HS-27A (cell line): ENCODE measurements at regions not wholly inside any gene's neighbourhood (a gene's known extent, or its start where the extent isn't known, plus 50 kb on each side); places are given as distances from the start of the nearest gene placed in this dataset.
"Not testable (repeated sequence)": the region's sequence is repeated elsewhere in the genome, so short reads cannot be mapped to it uniquely, and the experiment has no call there.

Experiments
- DNase-seq: peaks from one replicate; pipeline ENCODE4 v3.0.0-alpha.2; 2012; ENCODE audit warnings: low read depth, missing footprints

DNA sequence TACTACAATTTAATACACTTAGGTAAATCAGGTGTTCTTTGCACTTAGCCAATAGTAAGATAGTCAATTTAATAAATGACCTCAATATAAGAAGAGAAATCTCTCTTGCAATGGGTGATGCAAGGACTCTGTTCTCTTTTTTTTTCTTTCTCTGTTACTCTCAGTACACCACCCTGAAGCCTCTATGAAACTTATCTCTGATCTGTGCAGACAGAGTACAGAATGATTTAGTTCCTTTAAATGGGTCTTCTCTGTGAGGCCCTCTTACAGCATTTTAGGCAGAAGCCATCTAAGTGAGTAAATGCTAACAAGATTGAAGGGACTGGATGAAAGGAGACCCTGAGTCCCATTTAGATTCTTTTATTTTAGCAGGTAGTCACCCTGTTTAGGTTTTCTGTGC lies 312.8 kb downstream of the RFPL4B start:
- DNase-seq = no peak

- no peak for DNase-seq
These were observed 313.5 kb downstream of the RFPL4B start for GRCh38 chr6:112660626-112661025.

DNA sequence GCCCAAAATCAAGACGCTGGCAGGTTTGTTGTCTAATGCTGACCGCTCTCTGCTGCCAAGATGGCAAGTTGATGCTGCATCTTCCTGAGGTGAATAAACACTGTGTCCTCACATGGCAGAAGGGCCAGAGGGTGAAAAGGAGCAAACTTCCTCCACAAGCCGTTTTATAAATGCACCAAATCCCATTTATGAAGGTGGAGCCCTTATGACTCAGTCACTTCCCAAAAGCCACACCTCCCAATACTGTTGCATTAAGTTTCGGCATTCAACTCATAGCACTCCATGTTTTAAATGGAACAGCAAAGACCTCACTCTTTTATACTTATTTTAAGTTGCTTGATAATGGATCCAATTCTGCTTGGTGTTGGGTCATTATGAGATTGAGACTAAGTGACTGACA lies 316.6 kb downstream of the RFPL4B start:
- DNase-seq = no peak

DNA sequence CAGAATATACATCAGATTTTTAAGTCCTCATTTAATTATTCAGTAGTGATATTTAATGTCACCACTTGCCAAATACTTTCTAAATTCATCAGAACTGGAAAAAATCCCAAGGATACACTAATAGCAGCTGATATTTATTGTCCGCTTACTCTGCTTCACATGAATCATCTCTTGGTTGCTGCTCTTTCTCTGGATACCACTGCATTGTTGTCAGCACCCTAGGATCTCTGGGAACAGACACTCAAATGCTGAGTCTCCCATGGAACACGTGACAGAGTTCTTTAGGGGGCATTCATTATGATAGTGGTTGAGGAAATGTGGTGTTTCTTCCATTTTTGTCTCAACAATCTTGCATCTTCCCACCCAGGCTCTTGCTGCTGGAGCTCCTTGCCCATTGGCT lies 318.0 kb downstream of the RFPL4B start:
- no peak for DNase-seq

GRCh38 chr6:112665815-112666214 lies 318.7 kb downstream of the RFPL4B start:
- no peak for DNase-seq

- DNase-seq = no peak
These were observed 320.3 kb downstream of the RFPL4B start for GRCh38 chr6:112667427-112667826.

- DNase-seq = no peak
These were observed 333.0 kb downstream of the RFPL4B start for GRCh38 chr6:112680091-112680490.

GRCh38 chr6:112682071-112682470 lies 334.9 kb downstream of the RFPL4B start:
- no peak for DNase-seq

- no peak for DNase-seq
These were observed 336.0 kb downstream of the RFPL4B start for GRCh38 chr6:112683106-112683505.

GRCh38 chr6:112683926-112684325 lies 336.8 kb downstream of the RFPL4B start:
- peak; percentile 47 for DNase-seq

DNA sequence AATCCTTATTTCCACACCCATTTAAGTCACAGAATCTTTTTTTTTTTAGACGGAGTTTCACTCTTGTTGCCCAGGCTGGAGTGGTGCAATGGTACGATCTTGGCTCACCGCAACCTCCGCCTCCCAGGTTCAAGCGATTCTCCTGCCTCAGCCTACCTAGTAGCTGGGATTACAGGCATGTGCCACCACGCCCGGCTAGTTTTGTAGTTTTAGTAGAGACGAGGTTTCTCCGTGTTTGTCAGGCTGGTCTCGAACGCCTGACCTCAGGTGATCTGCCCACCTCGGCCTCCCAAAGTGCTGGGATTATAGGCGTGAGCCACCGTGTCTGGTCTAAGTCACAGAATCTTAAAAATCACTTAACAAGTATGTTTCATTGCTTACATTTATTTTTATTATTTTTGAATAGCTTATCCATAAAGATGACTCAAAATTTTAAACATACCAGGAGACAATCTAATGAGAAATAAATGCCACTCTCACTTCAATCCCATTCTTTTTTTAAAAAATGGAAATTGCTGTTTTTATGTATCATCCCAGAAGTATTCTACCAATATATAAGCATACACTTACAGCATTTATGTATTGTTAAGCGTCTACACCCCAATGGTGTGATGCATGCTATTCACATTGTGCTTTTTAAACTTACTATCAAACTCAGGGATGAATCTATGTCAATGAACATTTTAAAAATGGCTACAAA lies 338.5 kb downstream of the RFPL4B start:
- peak; percentile 46 for DNase-seq

DNA sequence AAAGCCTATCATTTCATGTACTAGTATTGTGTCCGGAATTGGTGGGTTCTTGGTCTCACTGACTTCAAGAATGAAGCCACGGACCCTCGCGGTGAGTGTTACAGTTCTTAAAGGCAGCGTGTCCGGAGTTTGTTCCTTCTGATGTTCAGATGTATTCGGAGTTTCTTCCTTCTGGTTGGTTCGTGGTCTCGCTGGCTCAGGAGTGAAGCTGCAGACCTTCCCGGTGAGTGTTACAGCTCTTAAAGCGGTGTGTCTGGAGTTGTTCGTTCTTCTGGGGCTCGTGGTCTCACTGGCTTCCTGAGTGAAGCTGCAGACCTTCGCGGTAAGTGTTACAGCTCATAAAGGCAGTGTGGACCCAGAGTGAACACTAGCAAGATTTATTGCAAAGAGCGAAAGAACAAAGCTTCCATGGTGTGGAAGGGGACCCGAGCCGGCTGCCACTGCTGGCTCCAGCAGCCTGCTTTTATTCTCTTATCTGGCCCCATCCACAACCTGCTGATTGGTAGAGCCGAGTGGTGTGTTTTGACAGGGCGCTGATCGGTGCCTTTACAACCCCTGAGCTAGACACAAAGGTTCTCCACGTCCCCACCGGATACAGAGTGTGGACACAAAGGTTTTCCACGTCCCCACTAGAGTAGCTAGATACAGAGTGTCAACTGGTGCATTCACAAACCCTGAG lies 341.5 kb downstream of the RFPL4B start:
- DNase-seq = not testable (repeated sequence)

DNA sequence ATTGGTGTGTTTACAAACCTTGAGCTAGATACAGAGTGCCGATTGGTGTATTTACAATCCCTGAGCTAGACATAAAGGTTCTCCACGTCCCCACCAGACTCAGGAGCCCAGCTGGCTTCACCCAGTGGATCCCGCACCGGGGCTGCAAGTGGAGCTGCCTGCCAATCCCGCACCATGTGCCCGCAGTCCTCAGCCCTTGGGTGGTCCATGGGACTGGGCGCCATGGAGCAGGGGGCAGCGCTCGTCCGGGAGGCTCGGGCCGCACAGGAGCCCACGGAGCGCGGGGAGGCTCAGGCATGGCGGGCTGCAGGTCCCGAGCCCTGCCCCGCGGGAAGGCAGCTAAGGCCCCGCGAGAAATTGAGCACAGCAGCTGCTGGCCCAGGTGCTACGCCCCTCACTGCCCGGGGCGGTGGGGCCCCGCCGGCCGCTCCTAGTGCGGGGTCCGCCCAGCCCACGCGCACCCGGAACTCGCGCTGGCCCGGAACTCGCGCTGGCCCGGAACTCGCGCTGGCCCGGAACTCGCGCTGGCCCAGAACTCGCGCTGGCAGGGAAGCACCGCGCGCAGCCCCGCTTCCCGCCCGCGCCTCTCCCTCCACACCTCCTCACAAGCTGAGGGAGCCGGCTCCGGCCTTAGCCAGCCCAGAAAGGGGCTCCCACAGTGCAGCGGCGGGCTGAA lies 342.2 kb downstream of the RFPL4B start:
- not testable (repeated sequence) for DNase-seq

DNA sequence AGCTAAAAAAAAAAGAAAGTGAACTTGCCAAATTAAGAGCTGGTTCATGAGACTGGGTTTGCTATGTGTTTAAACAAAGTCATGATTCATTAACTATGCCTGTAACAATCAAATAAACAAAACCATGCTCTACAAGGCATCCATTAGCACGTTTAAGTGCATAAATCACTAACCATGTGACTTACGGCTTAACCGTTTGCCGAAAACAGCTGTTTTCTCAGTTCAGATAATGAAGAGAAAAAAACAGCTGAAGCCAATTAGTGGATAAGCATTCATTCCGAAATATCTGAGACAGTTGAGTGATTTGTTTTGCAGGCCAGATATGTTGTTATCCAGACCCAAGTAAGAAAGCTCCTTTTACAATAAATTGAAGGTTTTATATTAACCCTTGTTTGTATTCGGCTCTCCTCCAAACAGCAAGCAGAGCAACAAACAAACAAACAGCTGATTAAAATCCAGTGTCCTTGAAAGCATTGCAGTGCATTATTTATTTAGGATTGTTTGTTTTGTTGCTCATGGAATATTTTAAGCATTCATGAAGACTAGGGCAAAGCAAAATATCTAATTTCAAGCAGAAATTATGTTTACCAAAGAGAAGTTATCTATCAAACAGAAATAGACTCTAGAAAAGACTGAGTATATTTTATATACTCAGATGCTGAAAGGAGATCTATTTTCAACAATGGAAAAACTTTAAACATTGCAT lies 343.5 kb downstream of the RFPL4B start:
- no peak for DNase-seq

DNA sequence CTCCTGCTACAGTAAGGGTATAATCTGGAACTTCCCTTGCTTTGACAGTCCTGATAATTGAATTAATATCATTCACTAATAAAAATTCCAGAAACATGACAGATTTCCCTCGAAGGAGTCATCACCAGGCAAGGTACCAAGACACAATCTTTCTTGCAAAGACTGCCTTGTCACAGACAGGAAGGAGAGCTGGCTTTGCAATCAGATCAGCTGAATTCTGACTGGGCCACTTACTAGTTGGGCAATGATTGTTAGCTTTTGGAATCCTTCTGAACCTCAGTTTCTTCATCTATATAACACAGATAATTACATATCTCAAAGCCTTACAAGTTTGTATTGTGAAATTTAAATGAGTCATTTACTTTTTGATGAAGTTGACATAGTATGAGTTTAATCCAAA lies 344.2 kb downstream of the RFPL4B start:
- peak; percentile 42 for DNase-seq

GRCh38 chr6:112695001-112695400 lies 347.9 kb downstream of the RFPL4B start:
- no peak for DNase-seq

GRCh38 chr6:112697265-112697664 lies 350.1 kb downstream of the RFPL4B start:
- DNase-seq = no peak

DNA sequence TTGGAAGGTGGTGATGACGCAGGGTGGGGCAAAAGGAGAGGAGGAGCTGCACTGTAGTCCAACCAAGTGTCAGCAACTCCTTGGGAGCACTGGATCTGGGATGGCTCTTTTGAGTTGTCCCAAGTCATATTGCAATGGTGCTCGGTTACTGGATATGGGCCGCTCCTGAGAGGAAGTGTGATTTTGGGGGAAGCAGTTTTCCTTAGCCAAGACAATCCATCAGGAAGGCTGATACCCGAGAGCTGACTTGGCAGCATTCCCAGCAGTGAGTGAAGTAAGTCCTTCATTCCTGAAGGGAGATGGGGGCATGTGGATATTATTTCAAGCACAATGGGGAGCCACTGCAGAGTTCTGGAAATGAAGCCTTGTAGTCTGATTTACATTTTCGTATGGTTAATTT lies 354.1 kb downstream of the RFPL4B start:
- peak; percentile 64 for DNase-seq

- DNase-seq = no peak
These were observed 363.6 kb downstream of the RFPL4B start for GRCh38 chr6:112710710-112711109.

GRCh38 chr6:112713402-112713801 lies 366.3 kb downstream of the RFPL4B start:
- no peak for DNase-seq

GRCh38 chr6:112717401-112717800 lies 370.3 kb downstream of the RFPL4B start:
- DNase-seq = no peak

DNA sequence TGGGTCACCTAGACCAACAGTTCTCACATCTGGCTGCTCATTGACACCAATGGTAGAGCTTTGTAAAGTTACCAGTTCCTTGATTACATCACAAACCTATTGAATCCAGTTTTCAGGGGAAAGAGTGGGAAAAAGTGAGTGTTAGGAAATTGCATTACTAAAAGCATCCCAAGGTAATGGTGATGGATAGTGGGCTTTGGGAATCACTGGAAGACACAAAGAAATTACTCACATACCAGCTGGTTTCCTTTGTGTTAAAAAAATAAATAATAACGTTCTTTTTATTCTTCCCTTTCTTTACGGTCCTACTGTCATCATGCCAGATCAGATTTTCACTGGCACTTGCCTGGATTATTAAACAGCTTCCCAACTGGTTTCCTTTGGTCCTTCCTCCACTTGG lies 370.7 kb downstream of the RFPL4B start:
- no peak for DNase-seq
